HepG2 (cell line): ENCODE measurements at regions not wholly inside any gene's neighbourhood (a gene's known extent, or its start where the extent isn't known, plus 50 kb on each side); places are given as distances from the start of the nearest gene placed in this dataset.

Experiments
- ATAC-seq: fragments of 200-7000 bp; cut with Tn5 transposase; 3 replicates; pipeline ENCODE4 v1.9.1; 2020; ENCODE audit warnings: mild to moderate bottlenecking, moderate library complexity
- BruUV-seq: library from RNA; stranded (reverse); fragments of 400-500 nt; replicated peaks from 2 replicates; lab custom pipeline; 2021; lab: Mats Ljungman, UMichigan
- CTCF ChIA-PET: fragments of 300-600 bp; formaldehyde crosslinking; extraction: SDS; loops from one replicate; lab custom pipeline; 2021; ENCODE audit warnings: low total read pairs, inconsistent platforms, low intra/inter-chr PET ratio; lab: Yijun Ruan, JAX
- POLR2A ChIA-PET: fragments of 350-600 bp; sonication (Branson Sonifier 250); formaldehyde crosslinking; loops from one replicate; lab custom pipeline; 2020; ENCODE audit warnings: antibody characterized with exemption, inconsistent platforms; lab: Yijun Ruan, JAX
- DNase-seq: peaks from one replicate; pipeline ENCODE4 v3.0.0-alpha.2; 2015; ENCODE audit warnings: low spot score
- FAIRE-seq: peaks from 3 replicates; lab custom pipeline; 2011; peaks lifted over from hg19 to GRCh38; lab: Jason Lieb, UNC
- H2AFZ ChIP-seq: one replicate; pipeline ENCODE4 v1.6.1; 2011; ENCODE audit warnings: low read length, inconsistent platforms
- H3K27ac ChIP-seq: fragments of 300-600 bp; 3 replicates; pipeline ENCODE4 v1.8.0; 2011; ENCODE audit warnings: mixed run types, mild to moderate bottlenecking, mixed read lengths, low read length, inconsistent platforms; ENCODE audit not compliant: insufficient read depth; ENCODE audit errors: extremely low read length
- H3K27me3 ChIP-seq, 2 experiments: fragments of 200-600 bp in 1 of 2; 2 replicates in 1 of 2; 3 replicates in 1 of 2; pipeline versions ENCODE4 v1.6.0 to v1.8.0; 2011; ENCODE audit warnings: low read length in 2 of 2, mild to moderate bottlenecking in 2 of 2, moderate library complexity in 2 of 2, inconsistent platforms in 1 of 2; ENCODE audit not compliant: insufficient read depth in 2 of 2, control insufficient read depth in 1 of 2
- H3K36me3 ChIP-seq, 2 experiments: fragments of 200-600 bp in 1 of 2; replicated peaks in 1 of 2; 2 replicates in 1 of 2; 3 replicates in 1 of 2; pipeline versions ENCODE4 v1.5.1 to v1.8.0; 2011; ENCODE audit warnings: low read length in 2 of 2, inconsistent platforms in 1 of 2; ENCODE audit not compliant: insufficient read depth in 2 of 2, control insufficient read depth in 1 of 2
- H3K4me1 ChIP-seq: 2 replicates; pipeline ENCODE4 v1.5.1; 2012; ENCODE audit warnings: low read length, inconsistent platforms; ENCODE audit not compliant: insufficient read depth
- H3K4me2 ChIP-seq: 2 replicates; pipeline ENCODE4 v1.6.0; 2011; ENCODE audit warnings: low read depth, low read length, inconsistent platforms
- H3K4me3 ChIP-seq, 3 experiments: fragments of 200-600 bp in 1 of 3; sonication (generic), shearing (Covaris generic) in 1 of 3; replicated peaks in 1 of 3; 2 replicates each; pipeline ENCODE4 v1.5.1; 2011 to 2016; ENCODE audit warnings: low read length in 3 of 3, inconsistent platforms in 2 of 3, low read depth in 2 of 3, mild to moderate bottlenecking in 2 of 3, control low read depth in 1 of 3, mixed read lengths in 1 of 3; ENCODE audit not compliant: insufficient read depth in 1 of 3
- H3K79me2 ChIP-seq: one replicate; pipeline ENCODE4 v1.6.1; 2011; ENCODE audit warnings: low read length, inconsistent platforms; ENCODE audit not compliant: insufficient read depth
- H3K9ac ChIP-seq: 2 replicates; pipeline ENCODE4 v1.6.0; 2011; ENCODE audit warnings: mild to moderate bottlenecking, low read depth, low read length, inconsistent platforms; ENCODE audit not compliant: insufficient read depth
- H3K9me3 ChIP-seq: 2 replicates; pipeline ENCODE4 v1.5.1; 2012; ENCODE audit warnings: mild to moderate bottlenecking, low read length
- H4K20me1 ChIP-seq: 2 replicates; pipeline ENCODE4 v1.6.0; 2011; ENCODE audit warnings: inconsistent platforms, mild to moderate bottlenecking, low read length, moderate library complexity; ENCODE audit not compliant: insufficient read depth
- HDAC1 ChIP-seq: sonication (generic); formaldehyde crosslinking; IDR thresholded peaks from 2 replicates; pipeline ENCODE4 v1.5.1; 2020; ENCODE audit warnings: mild to moderate bottlenecking, missing genetic modification reagents
- MNT ChIP-seq: fragments of 450-650 bp; IDR thresholded peaks from 2 replicates; pipeline ENCODE4 v1.6.1; 2016
- NR2C2 ChIP-seq: sonication (generic); formaldehyde crosslinking; IDR thresholded peaks from 2 replicates; pipeline ENCODE4 v1.4.0; 2020; ENCODE audit warnings: missing genetic modification reagents, mild to moderate bottlenecking, moderate library complexity, borderline replicate concordance
- REST ChIP-seq, 2 experiments: IDR thresholded peaks; 2 replicates each; pipeline ENCODE4 v1.6.1; 2011 to 2012; ENCODE audit warnings: low read length in 2 of 2, borderline replicate concordance in 1 of 2, low read depth in 1 of 2, mild to moderate bottlenecking in 1 of 2, moderate library complexity in 1 of 2
- SNAPC5 ChIP-seq: sonication (generic); formaldehyde crosslinking; IDR thresholded peaks from 2 replicates; pipeline ENCODE4 v1.8.1; 2023; ENCODE audit warnings: mild to moderate bottlenecking, missing genetic modification reagents, borderline replicate concordance
- SP4 ChIP-seq: sonication (generic); formaldehyde crosslinking; IDR thresholded peaks from 2 replicates; pipeline ENCODE4 v1.8.1; 2023; ENCODE audit warnings: mild to moderate bottlenecking, missing genetic modification reagents
- TAF1 ChIP-seq: sonication (generic); formaldehyde crosslinking; IDR thresholded peaks from 2 replicates; pipeline ENCODE4 v1.4.0; 2020; ENCODE audit warnings: missing genetic modification reagents
- TRIM24 ChIP-seq: sonication (generic); formaldehyde crosslinking; IDR thresholded peaks from 2 replicates; pipeline ENCODE4 v1.8.0; 2022; ENCODE audit warnings: mild to moderate bottlenecking, missing genetic modification reagents
- ZBTB2 ChIP-seq: sonication (generic); formaldehyde crosslinking; IDR thresholded peaks from 2 replicates; pipeline ENCODE4 v1.8.0; 2022; ENCODE audit warnings: low read depth, missing genetic modification reagents
- ZC3H13 ChIP-seq: sonication (generic); formaldehyde crosslinking; IDR thresholded peaks from 2 replicates; pipeline ENCODE4 v1.8.1; 2023; ENCODE audit warnings: mild to moderate bottlenecking, missing genetic modification reagents, moderate library complexity
- ZNF253 ChIP-seq: sonication (generic); formaldehyde crosslinking; IDR thresholded peaks from 2 replicates; pipeline ENCODE4 v1.8.0; 2022; ENCODE audit warnings: mild to moderate bottlenecking, missing genetic modification reagents, borderline replicate concordance
- ZNF44 ChIP-seq: sonication (generic); formaldehyde crosslinking; IDR thresholded peaks from 2 replicates; pipeline ENCODE4 v1.5.1; 2020; ENCODE audit warnings: mild to moderate bottlenecking, missing genetic modification reagents
- ZNF567 ChIP-seq: sonication (generic); formaldehyde crosslinking; IDR thresholded peaks from 2 replicates; pipeline ENCODE4 v1.8.1; 2023; ENCODE audit warnings: mild to moderate bottlenecking, missing genetic modification reagents, borderline replicate concordance
- WGBS: methylation state at CpG from one replicate; pipeline ENCODE4 v1.1.6; 2017; ENCODE audit warnings: low lambda C conversion rate; 5-methylcytosine and 5-hydroxymethylcytosine counted together
- in situ Hi-C: cut with HindIII; loops from 2 replicates; pipeline ENCODE4 v1.10.0; 2017; ENCODE audit warnings: low pct_unique_long_range_greater_than_20kb; ENCODE audit not compliant: extremely low pct_ligation_motif_present
- intact Hi-C: fragments of 100-400 bp; cut with micrococcal nuclease; formaldehyde crosslinking; loops from one replicate; pipeline ENCODE4 v1.10.0; 2022; ENCODE audit not compliant: unreplicated experiment

GRCh38 chr7:121574109-121574508 is 178.0 kb upstream of the FAM3C start:
- no peaks in the 10 kb centered on the region for H3K36me3 ChIP-seq
- H3K9ac ChIP-seq = no peak overlapping the region
- FAIRE-seq = no peak
- ChIA-PET CTCF (no interaction called here), POLR2A (no interaction called here)
- intact Hi-C loops = no loop called here
- TF ChIP-seq MNT (peak; percentile 24; the same call in 1 of the 2 replicates), ZNF567 (CRISPR knock-in tag) (no peak)
- no peaks in the 10 kb centered on the region for H3K79me2 ChIP-seq
- no peaks in the 10 kb centered on the region for H3K4me1 ChIP-seq
- no peaks in the 10 kb centered on the region for H4K20me1 ChIP-seq
- H2AFZ ChIP-seq = no peak overlapping the region
- ATAC-seq = no peak
- no peaks in the 10 kb centered on the region for H3K27me3 ChIP-seq
- in situ Hi-C loops = no loop called here
- BruUV-seq = no TSS peak
- H3K4me2 ChIP-seq = no peak overlapping the region
- H3K4me3 ChIP-seq = no peak overlapping the region
- H3K27ac ChIP-seq = no peak overlapping the region
- no peak for DNase-seq
- H3K9me3 ChIP-seq = no peaks in the 10 kb centered on the region

- CTCF ChIA-PET = no interaction called here
- H2AFZ ChIP-seq = no peak overlapping the region
- no peak overlapping the region for H3K27ac ChIP-seq
- no peaks in the 10 kb centered on the region for H3K79me2 ChIP-seq
- POLR2A ChIA-PET = no interaction called here
- H3K27me3 ChIP-seq = no peaks in the 10 kb centered on the region
- H4K20me1 ChIP-seq = no peaks in the 10 kb centered on the region
- no peak overlapping the region for H3K4me3 ChIP-seq
- DNase-seq = no peak
- no peak overlapping the region for H3K9ac ChIP-seq
- intact Hi-C loops (no loop called here), in situ Hi-C loops (no loop called here)
- no TSS peak for BruUV-seq
- H3K4me1 ChIP-seq = no peaks in the 10 kb centered on the region
- H3K36me3 ChIP-seq = no peaks in the 10 kb centered on the region
- no peak for FAIRE-seq
- ATAC-seq = no peak
- H3K4me2 ChIP-seq = no peak overlapping the region
- WGBS = 53% methylated on average over 6 of the region's 7 CpGs
- no peaks in the 10 kb centered on the region for H3K9me3 ChIP-seq
- no peak for TF ChIP-seq TAF1
- no peak for TF ChIP-seq ZNF253
- TF ChIP-seq ZC3H13 (CRISPR knock-in tag) = no peak
- no peak for TF ChIP-seq ZBTB2 (CRISPR knock-in tag)
- TF ChIP-seq ZNF44 = no peak
- no peak for TF ChIP-seq SP4
- no peak for TF ChIP-seq REST (IDR thresholded peaks at IDR 0.05; ENCODE audit: borderline replicate concordance in 1 of 2, low read depth in 1 of 2, low read length in 2 of 2)
- no peak for TF ChIP-seq NR2C2 (CRISPR knock-in tag)
- TF ChIP-seq TRIM24 = no peak
- TF ChIP-seq SNAPC5 (CRISPR knock-in tag) = no peak
- no peak for TF ChIP-seq HDAC1
Measured at GRCh38 chr7:121572615-121573014, 176.5 kb upstream of the FAM3C start.
